Prostate gland (tissue), 2 donors: ENCODE measurements at regions not wholly inside any gene's neighbourhood (a gene's known extent, or its start where the extent isn't known, plus 50 kb on each side); places are given as distances from the start of the nearest gene placed in this dataset.

Source experiments
- POLR2A ChIP-seq: fragments of 450-650 bp; IDR thresholded peaks from one replicate; pipeline ENCODE4 v1.6.1; 2016; ENCODE audit warnings: antibody characterized with exemption, mild to moderate bottlenecking
- POLR2AphosphoS5 ChIP-seq: sonication (generic); formaldehyde crosslinking; IDR thresholded peaks from one replicate; pipeline ENCODE4 v1.6.1; 2017; ENCODE audit warnings: antibody characterized with exemption
- TF ChIP-seq, protein P1 (sequence below), 4 experiments: fragments of 200-600 bp in 2 of 4; fragments of 450-650 bp in 2 of 4; sonication (generic) in 2 of 4; IDR thresholded peaks; 1 replicate in 3 of 4; 2 replicates in 1 of 4; pipeline ENCODE4 v1.5.1; 2016 to 2019; ENCODE audit warnings: antibody characterized with exemption in 4 of 4, mild to moderate bottlenecking in 2 of 4, moderate library complexity in 2 of 4

DNA sequence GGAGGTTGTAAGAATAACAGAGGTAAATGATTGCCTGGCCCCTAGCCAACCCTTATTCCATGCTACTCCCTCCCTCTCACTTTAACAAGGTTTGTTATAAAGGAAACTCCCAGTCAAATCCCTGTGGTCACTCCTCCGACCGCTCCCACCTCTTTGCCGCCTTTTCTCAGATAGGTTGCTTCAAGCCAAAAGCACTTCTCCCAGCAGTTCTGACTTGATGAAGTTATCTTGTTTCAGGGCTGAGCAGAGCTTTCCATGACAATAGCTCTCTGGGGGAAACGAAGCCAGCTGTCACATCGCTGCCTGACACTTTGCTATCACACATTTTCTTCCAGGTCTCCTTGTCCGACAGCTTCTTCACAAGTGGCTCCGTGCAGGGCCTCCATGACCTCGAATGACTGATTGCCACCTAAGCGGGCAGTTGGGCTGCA lies 278.6 kb downstream of the HAPSTR1 start:
- TF ChIP-seq, protein P1, sequence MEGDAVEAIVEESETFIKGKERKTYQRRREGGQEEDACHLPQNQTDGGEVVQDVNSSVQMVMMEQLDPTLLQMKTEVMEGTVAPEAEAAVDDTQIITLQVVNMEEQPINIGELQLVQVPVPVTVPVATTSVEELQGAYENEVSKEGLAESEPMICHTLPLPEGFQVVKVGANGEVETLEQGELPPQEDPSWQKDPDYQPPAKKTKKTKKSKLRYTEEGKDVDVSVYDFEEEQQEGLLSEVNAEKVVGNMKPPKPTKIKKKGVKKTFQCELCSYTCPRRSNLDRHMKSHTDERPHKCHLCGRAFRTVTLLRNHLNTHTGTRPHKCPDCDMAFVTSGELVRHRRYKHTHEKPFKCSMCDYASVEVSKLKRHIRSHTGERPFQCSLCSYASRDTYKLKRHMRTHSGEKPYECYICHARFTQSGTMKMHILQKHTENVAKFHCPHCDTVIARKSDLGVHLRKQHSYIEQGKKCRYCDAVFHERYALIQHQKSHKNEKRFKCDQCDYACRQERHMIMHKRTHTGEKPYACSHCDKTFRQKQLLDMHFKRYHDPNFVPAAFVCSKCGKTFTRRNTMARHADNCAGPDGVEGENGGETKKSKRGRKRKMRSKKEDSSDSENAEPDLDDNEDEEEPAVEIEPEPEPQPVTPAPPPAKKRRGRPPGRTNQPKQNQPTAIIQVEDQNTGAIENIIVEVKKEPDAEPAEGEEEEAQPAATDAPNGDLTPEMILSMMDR (IDR thresholded peaks at IDR 0.05), result no peak
- TF ChIP-seq POLR2AphosphoS5, result no peak
- TF ChIP-seq POLR2A, result no peak
